Activated CD4-positive, alpha-beta memory T cell treated with anti-CD3 and anti-CD28 coated beads, Interleukin-2, amount 10 ng/mL, durations not matched to agents 7 days and 5 days (primary cell): ENCODE measurements at regions not wholly inside any gene's neighbourhood (a gene's known extent, or its start where the extent isn't known, plus 50 kb on each side); places are given as distances from the start of the nearest gene placed in this dataset.

ENCODE experiments used
- CTCF ChIA-PET: fragments of 350-600 bp; sonication (Branson Sonifier 250); formaldehyde crosslinking; loops from one replicate; lab custom pipeline; 2021; ENCODE audit warnings: antibody characterized with exemption, inconsistent platforms; lab: Charles Lee
- POLR2A ChIA-PET: fragments of 350-600 bp; sonication (Branson Sonifier 250); formaldehyde crosslinking; loops from one replicate; lab custom pipeline; 2021; ENCODE audit warnings: antibody characterized with exemption; lab: Charles Lee
- DNase-seq: peaks from one replicate; pipeline ENCODE4 v3.0.0-alpha.2; 2020
- H3K27ac Mint-ChIP-seq: one replicate; pipeline ENCODE4 v1.8.0; 2021; ENCODE audit warnings: mild to moderate bottlenecking, mixed read lengths
- H3K27me3 Mint-ChIP-seq: one replicate; pipeline ENCODE4 v1.8.0; 2021; ENCODE audit warnings: mixed read lengths
- H3K36me3 Mint-ChIP-seq: one replicate; pipeline ENCODE4 v1.8.0; 2021; ENCODE audit warnings: low read depth, mixed read lengths
- H3K4me1 Mint-ChIP-seq: one replicate; pipeline ENCODE4 v1.8.0; 2021; ENCODE audit warnings: mixed read lengths
- H3K4me3 Mint-ChIP-seq: one replicate; pipeline ENCODE4 v1.8.0; 2021; ENCODE audit warnings: mild to moderate bottlenecking, mixed read lengths
- H3K9me3 Mint-ChIP-seq: one replicate; pipeline ENCODE4 v1.8.0; 2021; ENCODE audit warnings: mixed read lengths

- no peaks in the 10 kb centered on the region for H3K36me3 Mint-ChIP-seq
- DNase-seq: no peak
- H3K27me3 Mint-ChIP-seq: no peaks in the 10 kb centered on the region
- H3K27ac Mint-ChIP-seq: no peak overlapping the region
- CTCF ChIA-PET: no interaction called here
- peaks cover 2% of the 10 kb centered on the region for H3K9me3 Mint-ChIP-seq
- POLR2A ChIA-PET: no interaction called here
- no peak overlapping the region for H3K4me3 Mint-ChIP-seq
- H3K4me1 Mint-ChIP-seq: no peaks in the 10 kb centered on the region
Observed at GRCh38 chr10:130884456-130884855, 427.1 kb downstream of the TCERG1L start.

GRCh38 chr10:130885021-130885655 lies 426.4 kb downstream of the TCERG1L start:
- no peak for DNase-seq
- CTCF ChIA-PET: no interaction called here
- Mint-ChIP-seq H3K9me3 (peaks cover 2% of the 10 kb centered on the region), H3K4me3 (no peak overlapping the region), H3K4me1 (no peaks in the 10 kb centered on the region), H3K36me3 (no peaks in the 10 kb centered on the region), H3K27me3 (no peaks in the 10 kb centered on the region), H3K27ac (no peak overlapping the region)
- POLR2A ChIA-PET: no interaction called here

GRCh38 chr10:130887170-130887569 lies 424.4 kb downstream of the TCERG1L start:
- H3K27ac Mint-ChIP-seq: no peak overlapping the region
- no peak for DNase-seq
- H3K27me3 Mint-ChIP-seq: no peaks in the 10 kb centered on the region
- H3K36me3 Mint-ChIP-seq: no peaks in the 10 kb centered on the region
- H3K4me3 Mint-ChIP-seq: no peak overlapping the region
- H3K9me3 Mint-ChIP-seq: peaks cover 2% of the 10 kb centered on the region
- POLR2A ChIA-PET: no interaction called here
- no peaks in the 10 kb centered on the region for H3K4me1 Mint-ChIP-seq
- CTCF ChIA-PET: no interaction called here

GRCh38 chr10:130888493-130888892 lies 423.0 kb downstream of the TCERG1L start:
- Mint-ChIP-seq H3K4me1 (no peaks in the 10 kb centered on the region), H3K36me3 (no peaks in the 10 kb centered on the region), H3K4me3 (no peak overlapping the region), H3K27ac (no peak overlapping the region), H3K27me3 (no peaks in the 10 kb centered on the region), H3K9me3 (peaks cover 2% of the 10 kb centered on the region)
- CTCF ChIA-PET: no interaction called here
- no peak for DNase-seq
- POLR2A ChIA-PET: no interaction called here

- no peak overlapping the region for H3K27ac Mint-ChIP-seq
- H3K36me3 Mint-ChIP-seq: no peaks in the 10 kb centered on the region
- peaks cover 2% of the 10 kb centered on the region for H3K9me3 Mint-ChIP-seq
- POLR2A ChIA-PET: no interaction called here
- no peak overlapping the region for H3K4me3 Mint-ChIP-seq
- CTCF ChIA-PET: no interaction called here
- no peaks in the 10 kb centered on the region for H3K4me1 Mint-ChIP-seq
- DNase-seq: no peak
- no peaks in the 10 kb centered on the region for H3K27me3 Mint-ChIP-seq
Observed at GRCh38 chr10:130889240-130889639, 422.3 kb downstream of the TCERG1L start.

GRCh38 chr10:130889780-130890179 lies 421.7 kb downstream of the TCERG1L start:
- Mint-ChIP-seq H3K9me3 (peaks cover 2% of the 10 kb centered on the region), H3K27ac (no peak overlapping the region), H3K36me3 (no peaks in the 10 kb centered on the region), H3K27me3 (no peaks in the 10 kb centered on the region), H3K4me1 (no peaks in the 10 kb centered on the region), H3K4me3 (no peak overlapping the region)
- DNase-seq: no peak
- ChIA-PET POLR2A (no interaction called here), CTCF (no interaction called here)

GRCh38 chr10:130891066-130891465 lies 420.5 kb downstream of the TCERG1L start:
- POLR2A ChIA-PET: no interaction called here
- Mint-ChIP-seq H3K36me3 (no peaks in the 10 kb centered on the region), H3K4me1 (no peaks in the 10 kb centered on the region), H3K27me3 (no peaks in the 10 kb centered on the region), H3K4me3 (no peak overlapping the region), H3K27ac (no peak overlapping the region), H3K9me3 (peaks cover 2% of the 10 kb centered on the region)
- DNase-seq: no peak
- CTCF ChIA-PET: no interaction called here

- H3K9me3 Mint-ChIP-seq: no peaks in the 10 kb centered on the region
- H3K36me3 Mint-ChIP-seq: no peaks in the 10 kb centered on the region
- no peak overlapping the region for H3K4me3 Mint-ChIP-seq
- DNase-seq: no peak
- H3K4me1 Mint-ChIP-seq: no peaks in the 10 kb centered on the region
- no peak overlapping the region for H3K27ac Mint-ChIP-seq
- POLR2A ChIA-PET: no interaction called here
- H3K27me3 Mint-ChIP-seq: no peaks in the 10 kb centered on the region
- CTCF ChIA-PET: no interaction called here
Observed at GRCh38 chr10:130894471-130894870, 417.1 kb downstream of the TCERG1L start.

GRCh38 chr10:130895161-130895560 lies 416.4 kb downstream of the TCERG1L start:
- H3K4me1 Mint-ChIP-seq: no peaks in the 10 kb centered on the region
- CTCF ChIA-PET: no interaction called here
- POLR2A ChIA-PET: no interaction called here
- H3K27ac Mint-ChIP-seq: no peak overlapping the region
- no peaks in the 10 kb centered on the region for H3K27me3 Mint-ChIP-seq
- DNase-seq: no peak
- no peak overlapping the region for H3K4me3 Mint-ChIP-seq
- no peaks in the 10 kb centered on the region for H3K9me3 Mint-ChIP-seq
- no peaks in the 10 kb centered on the region for H3K36me3 Mint-ChIP-seq

- Mint-ChIP-seq H3K36me3 (no peaks in the 10 kb centered on the region), H3K9me3 (no peaks in the 10 kb centered on the region), H3K4me3 (no peak overlapping the region), H3K27me3 (no peaks in the 10 kb centered on the region), H3K27ac (no peak overlapping the region), H3K4me1 (no peaks in the 10 kb centered on the region)
- no peak for DNase-seq
- CTCF ChIA-PET: no interaction called here
- POLR2A ChIA-PET: no interaction called here
Observed at GRCh38 chr10:130897815-130898214, 413.7 kb downstream of the TCERG1L start.

GRCh38 chr10:130898381-130898780 lies 413.1 kb downstream of the TCERG1L start:
- H3K36me3 Mint-ChIP-seq: no peaks in the 10 kb centered on the region
- H3K27me3 Mint-ChIP-seq: no peaks in the 10 kb centered on the region
- H3K27ac Mint-ChIP-seq: no peak overlapping the region
- H3K4me1 Mint-ChIP-seq: no peaks in the 10 kb centered on the region
- H3K9me3 Mint-ChIP-seq: no peaks in the 10 kb centered on the region
- DNase-seq: no peak
- CTCF ChIA-PET: no interaction called here
- POLR2A ChIA-PET: no interaction called here
- no peak overlapping the region for H3K4me3 Mint-ChIP-seq

GRCh38 chr10:130899856-130900255 lies 411.7 kb downstream of the TCERG1L start:
- H3K27ac Mint-ChIP-seq: no peak overlapping the region
- H3K36me3 Mint-ChIP-seq: no peaks in the 10 kb centered on the region
- H3K4me3 Mint-ChIP-seq: no peak overlapping the region
- H3K9me3 Mint-ChIP-seq: no peaks in the 10 kb centered on the region
- ChIA-PET POLR2A (no interaction called here), CTCF (no interaction called here)
- no peak for DNase-seq
- H3K27me3 Mint-ChIP-seq: no peaks in the 10 kb centered on the region
- no peaks in the 10 kb centered on the region for H3K4me1 Mint-ChIP-seq

GRCh38 chr10:130900441-130901160 lies 410.9 kb downstream of the TCERG1L start:
- H3K4me3 Mint-ChIP-seq: no peak overlapping the region
- H3K4me1 Mint-ChIP-seq: no peaks in the 10 kb centered on the region
- H3K9me3 Mint-ChIP-seq: no peaks in the 10 kb centered on the region
- ChIA-PET CTCF (no interaction called here), POLR2A (no interaction called here)
- no peak for DNase-seq
- H3K27ac Mint-ChIP-seq: no peak overlapping the region
- no peaks in the 10 kb centered on the region for H3K36me3 Mint-ChIP-seq
- no peaks in the 10 kb centered on the region for H3K27me3 Mint-ChIP-seq
